ENCODE measurements at regions not wholly inside any gene's neighbourhood (a gene's known extent, or its start where the extent isn't known, plus 50 kb on each side); places are given as distances from the start of the nearest gene placed in this dataset.
"Not testable (repeated sequence)": the region's sequence is repeated elsewhere in the genome, so short reads cannot be mapped to it uniquely, and the experiment has no call there.

GRCh38 chr14:49287004-49287403, 299.2 kb downstream of the RPS29 start:
- Histone ChIP-seq H3K9me3 (no peaks in the 10 kb centered on the region), H3K36me3 (no peaks in the 10 kb centered on the region), H3K4me1 (no peaks in the 10 kb centered on the region), H4K20me1 (no peaks in the 10 kb centered on the region), H3K4me2 (no peak overlapping the region), H3K27ac (no peak overlapping the region), H3K9ac (no peak overlapping the region), H3K4me3 (no peak overlapping the region), H3K27me3 (no peaks in the 10 kb centered on the region)
- no peak for TF ChIP-seq Cebpa-rat (IDR thresholded peaks at IDR 0.05)

- Histone ChIP-seq H4K20me1 (no peaks in the 10 kb centered on the region), H3K27me3 (no peaks in the 10 kb centered on the region), H3K36me3 (no peaks in the 10 kb centered on the region), H3K4me3 (no peak overlapping the region), H3K9ac (no peak overlapping the region), H3K27ac (no peak overlapping the region), H3K4me1 (no peaks in the 10 kb centered on the region), H3K9me3 (no peaks in the 10 kb centered on the region), H3K4me2 (no peak overlapping the region)
- no peak for TF ChIP-seq Cebpa-rat (IDR thresholded peaks at IDR 0.05)
Observed at GRCh38 chr14:49286257-49286983, 299.8 kb downstream of the RPS29 start.

DNA sequence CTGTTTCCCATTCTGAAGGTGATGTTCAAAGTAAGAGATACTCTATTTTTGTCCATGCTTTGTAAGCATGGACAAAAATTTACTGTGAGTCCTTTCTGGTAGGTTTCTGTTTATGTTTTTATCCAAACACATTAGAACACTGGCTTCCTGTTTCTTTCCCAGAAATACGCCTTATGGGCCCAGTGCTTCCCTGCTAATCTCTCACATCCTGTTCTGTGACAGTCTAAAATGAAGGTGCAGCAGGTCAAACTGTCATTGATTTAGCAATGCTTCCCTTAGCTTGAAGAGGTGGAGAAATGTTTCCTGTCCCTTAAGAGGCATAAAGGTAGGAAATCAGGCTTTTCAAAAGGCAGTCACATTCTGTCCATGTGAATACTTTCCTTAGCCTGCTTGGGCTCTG, 305.6 kb downstream of the RPS29 start:
- no peak overlapping the region for H3K9ac ChIP-seq
- TF ChIP-seq Cebpa-rat (IDR thresholded peaks at IDR 0.05) = no peak

GRCh38 chr14:49250517-49250916, 335.7 kb downstream of the RPS29 start:
- Histone ChIP-seq H3K9me3 (no peaks in the 10 kb centered on the region), H3K36me3 (no peaks in the 10 kb centered on the region), H3K4me2 (no peak overlapping the region), H3K9ac (no peak overlapping the region), H3K27ac (no peak overlapping the region), H3K4me3 (no peak overlapping the region), H3K4me1 (no peaks in the 10 kb centered on the region), H4K20me1 (no peaks in the 10 kb centered on the region), H3K27me3 (no peaks in the 10 kb centered on the region)
- no peak for TF ChIP-seq Cebpa-rat (IDR thresholded peaks at IDR 0.05)

More for the DNA sequence above, 305.6 kb downstream of the RPS29 start:
- no peaks in the 10 kb centered on the region for H4K20me1 ChIP-seq
- H3K36me3 ChIP-seq = no peaks in the 10 kb centered on the region
- H3K9me3 ChIP-seq = no peaks in the 10 kb centered on the region
- H3K4me2 ChIP-seq = no peak overlapping the region
- no peaks in the 10 kb centered on the region for H3K4me1 ChIP-seq
- H3K27ac ChIP-seq = no peak overlapping the region
- H3K4me3 ChIP-seq = no peak overlapping the region
- no peaks in the 10 kb centered on the region for H3K27me3 ChIP-seq

GRCh38 chr14:49250109-49250508, 336.1 kb downstream of the RPS29 start:
- H3K4me1 ChIP-seq = no peaks in the 10 kb centered on the region
- no peaks in the 10 kb centered on the region for H3K9me3 ChIP-seq
- no peaks in the 10 kb centered on the region for H3K27me3 ChIP-seq
- no peaks in the 10 kb centered on the region for H3K36me3 ChIP-seq
- H3K27ac ChIP-seq = no peak overlapping the region
- no peak for TF ChIP-seq Cebpa-rat (IDR thresholded peaks at IDR 0.05)
- H4K20me1 ChIP-seq = no peaks in the 10 kb centered on the region
- no peak overlapping the region for H3K9ac ChIP-seq
- H3K4me3 ChIP-seq = no peak overlapping the region
- no peak overlapping the region for H3K4me2 ChIP-seq

- no peak for TF ChIP-seq Cebpa-rat (IDR thresholded peaks at IDR 0.05)
- Histone ChIP-seq H3K4me1 (no peaks in the 10 kb centered on the region), H3K27ac (no peak overlapping the region), H4K20me1 (no peaks in the 10 kb centered on the region), H3K4me3 (no peak overlapping the region), H3K27me3 (no peaks in the 10 kb centered on the region), H3K4me2 (no peak overlapping the region), H3K9ac (no peak overlapping the region), H3K9me3 (0 out of 2 replicates have a peak, but pooled peaks cover 4% of the 10 kb centered on the region), H3K36me3 (no peaks in the 10 kb centered on the region)
Observed at GRCh38 chr14:49249022-49249421, 337.2 kb downstream of the RPS29 start.

GRCh38 chr14:49243777-49244176, 342.4 kb downstream of the RPS29 start:
- H4K20me1 ChIP-seq, H3K27me3 ChIP-seq, H3K27ac ChIP-seq, H3K4me2 ChIP-seq, H3K4me3 ChIP-seq, H3K9ac ChIP-seq, H3K36me3 ChIP-seq, H3K4me1 ChIP-seq: not testable (repeated sequence)
- H3K9me3 ChIP-seq = peaks cover 11% of the 10 kb centered on the region

- no peaks in the 10 kb centered on the region for H3K27me3 ChIP-seq
- no peaks in the 10 kb centered on the region for H4K20me1 ChIP-seq
- H3K4me2 ChIP-seq = no peak overlapping the region
- no peak for TF ChIP-seq Cebpa-rat (IDR thresholded peaks at IDR 0.05)
- H3K36me3 ChIP-seq = no peaks in the 10 kb centered on the region
- H3K9me3 ChIP-seq = peaks cover 44% of the 10 kb centered on the region
- no peak overlapping the region for H3K9ac ChIP-seq
- H3K27ac ChIP-seq = no peak overlapping the region
- no peaks in the 10 kb centered on the region for H3K4me1 ChIP-seq
- no peak overlapping the region for H3K4me3 ChIP-seq
Observed at GRCh38 chr14:49240383-49240782, 345.8 kb downstream of the RPS29 start.

DNA sequence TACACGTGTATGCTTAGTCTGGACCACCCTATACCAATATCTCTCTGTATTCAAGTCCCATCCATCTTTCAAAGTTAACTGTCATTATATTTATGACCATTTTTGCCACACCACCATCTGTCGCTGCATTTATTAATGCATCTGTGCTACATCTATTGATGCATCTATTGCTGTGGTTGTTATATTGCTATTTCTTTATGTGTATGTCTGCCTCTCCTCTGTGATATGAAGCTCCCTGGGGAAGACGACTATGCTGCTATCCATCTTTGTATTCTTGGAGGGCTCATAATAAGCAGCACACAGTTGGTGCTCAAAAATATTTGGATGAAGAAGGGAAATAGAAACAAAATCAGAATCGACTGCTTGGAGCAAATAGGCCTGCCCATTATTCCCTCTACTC, 357.6 kb downstream of the RPS29 start:
- TF ChIP-seq Cebpa-rat (IDR thresholded peaks at IDR 0.05) = no peak
- Histone ChIP-seq H4K20me1 (no peaks in the 10 kb centered on the region), H3K27ac (no peak overlapping the region)

DNA sequence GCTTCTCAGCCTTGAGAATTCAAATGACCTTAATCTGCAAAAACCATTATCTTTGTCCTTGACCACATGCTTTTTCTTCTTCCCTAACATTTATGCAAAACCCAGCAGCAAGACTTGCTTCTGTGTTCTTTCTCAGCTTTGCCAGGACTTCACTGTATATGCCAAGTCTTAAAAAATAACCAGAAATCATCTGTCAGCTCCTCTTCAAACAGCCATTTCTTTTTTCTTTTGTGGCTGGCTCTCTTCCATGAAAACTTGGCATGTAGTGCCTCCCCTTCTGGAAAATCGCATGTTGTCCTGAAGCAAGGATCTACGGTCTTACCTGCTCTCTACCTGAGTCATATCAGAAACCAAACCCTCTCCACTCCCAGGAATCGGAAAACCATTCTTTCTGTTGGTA, 364.9 kb downstream of the RPS29 start:
- TF ChIP-seq Cebpa-rat (IDR thresholded peaks at IDR 0.05) = no peak
- H3K27me3 ChIP-seq = no peaks in the 10 kb centered on the region
- no peaks in the 10 kb centered on the region for H3K36me3 ChIP-seq
- no peaks in the 10 kb centered on the region for H3K4me1 ChIP-seq
- H4K20me1 ChIP-seq = no peaks in the 10 kb centered on the region
- H3K4me3 ChIP-seq = no peak overlapping the region
- H3K27ac ChIP-seq = no peak overlapping the region
- no peak overlapping the region for H3K4me2 ChIP-seq
- no peak overlapping the region for H3K9ac ChIP-seq
- H3K9me3 ChIP-seq = no peaks in the 10 kb centered on the region

More for the DNA sequence above, 357.6 kb downstream of the RPS29 start:
- Histone ChIP-seq H3K4me2 (no peak overlapping the region), H3K36me3 (no peaks in the 10 kb centered on the region), H3K27me3 (no peaks in the 10 kb centered on the region), H3K9me3 (no peaks in the 10 kb centered on the region), H3K9ac (no peak overlapping the region), H3K4me3 (no peak overlapping the region), H3K4me1 (no peaks in the 10 kb centered on the region)

DNA sequence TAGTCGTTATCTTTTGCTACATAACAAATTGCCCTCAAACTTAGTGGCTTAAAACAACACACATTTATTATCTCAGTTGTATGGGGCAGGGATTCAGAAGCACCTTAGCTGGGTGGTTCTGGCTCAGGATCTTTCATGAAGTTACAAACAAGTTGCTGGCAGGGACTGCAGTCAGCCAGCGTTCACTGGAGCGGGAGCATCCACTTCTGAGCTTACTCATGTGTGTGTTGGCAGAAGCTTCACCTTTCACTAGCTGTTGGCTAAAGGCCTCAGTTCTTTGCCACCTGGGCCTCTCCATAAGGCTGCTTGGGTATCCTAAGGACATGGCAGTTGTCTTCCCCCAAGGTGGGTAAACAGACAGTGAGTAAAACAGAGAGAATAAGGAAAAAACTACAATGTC, 365.7 kb downstream of the RPS29 start:
- Histone ChIP-seq H3K9me3 (no peaks in the 10 kb centered on the region), H3K4me2 (no peak overlapping the region), H3K36me3 (no peaks in the 10 kb centered on the region), H3K9ac (no peak overlapping the region), H3K4me3 (no peak overlapping the region), H3K4me1 (no peaks in the 10 kb centered on the region), H3K27ac (no peak overlapping the region), H4K20me1 (no peaks in the 10 kb centered on the region), H3K27me3 (no peaks in the 10 kb centered on the region)
- TF ChIP-seq Cebpa-rat (IDR thresholded peaks at IDR 0.05) = no peak
